Right lobe of liver (tissue), 4 donors: ENCODE measurements at regions not wholly inside any gene's neighbourhood (a gene's known extent, or its start where the extent isn't known, plus 50 kb on each side); places are given as distances from the start of the nearest gene placed in this dataset.

ENCODE experiments used
- CTCF ChIP-seq, 4 donors: fragments of 200-600 bp in 3 of 4; fragments of 450-650 bp in 1 of 4; IDR thresholded peaks; one replicate each; pipeline versions ENCODE4 v1.5.1 to v1.8.0; 2016 to 2022; ENCODE audit warnings: antibody characterized with exemption in 4 of 4, mild to moderate bottlenecking in 2 of 4
- POLR2A ChIP-seq: fragments of 450-650 bp; IDR thresholded peaks from one replicate; pipeline ENCODE4 v1.6.1; 2017; ENCODE audit warnings: antibody characterized with exemption, mild to moderate bottlenecking
- donor health status: DM: no; HTN: no; CAD: no.
- donor health status: DM: no; HTN: no; CAD: no.
- donor health status: DM: no; HTN: yes; CAD: no.

GRCh38 chr10:4191894-4192293 is 406.9 kb upstream of the KLF6 start:
- TF ChIP-seq CTCF (IDR thresholded peaks at IDR 0.05) (no peak), POLR2A (no peak)
